Activated CD4-positive, CD25-positive, alpha-beta regulatory T cell treated with anti-CD3 and anti-CD28 coated beads, Interleukin-2, amount 50 U/mL, for 24 hours (primary cell): ENCODE measurements at regions not wholly inside any gene's neighbourhood (a gene's known extent, or its start where the extent isn't known, plus 50 kb on each side); places are given as distances from the start of the nearest gene placed in this dataset.
"Not testable (repeated sequence)": the region's sequence is repeated elsewhere in the genome, so short reads cannot be mapped to it uniquely, and the experiment has no call there.

ENCODE experiments used
- ATAC-seq, 2 donors: fragments of 150-1000 bp; cut with Tn5 transposase; one replicate each; pipeline ENCODE4 v1.10.0; 2021; ENCODE audit warnings: mild to moderate bottlenecking in 1 of 2, moderate library complexity in 1 of 2

- ATAC-seq = no peak
Observed at GRCh38 chr10:114872519-114873087, 51.0 kb downstream of the FHIP2A start.

- peak in 1 of 2 donors; percentile 27 for ATAC-seq
Observed at GRCh38 chr10:114874827-114875411, 53.3 kb downstream of the FHIP2A start.

GRCh38 chr10:114875590-114876081 is 54.1 kb downstream of the FHIP2A start:
- not testable (repeated sequence) for ATAC-seq

GRCh38 chr10:114876169-114876568 is 54.6 kb downstream of the FHIP2A start:
- no peak for ATAC-seq

GRCh38 chr10:114876602-114877300 is 55.2 kb downstream of the FHIP2A start:
- peak in 1 of 2 donors; percentile 43 for ATAC-seq

- ATAC-seq = no peak
Observed at GRCh38 chr10:114877301-114877644, 55.7 kb downstream of the FHIP2A start.

GRCh38 chr10:114879093-114879492 is 57.5 kb downstream of the FHIP2A start:
- ATAC-seq = no peak

GRCh38 chr10:114879541-114880158 is 58.1 kb downstream of the FHIP2A start:
- no peak for ATAC-seq

GRCh38 chr10:114881417-114881816 is 56.6 kb upstream of the TRUB1 start:
- no peak for ATAC-seq

GRCh38 chr10:114881901-114882300 is 56.1 kb upstream of the TRUB1 start:
- ATAC-seq = no peak

- ATAC-seq = no peak
Observed at GRCh38 chr10:114885443-114885842, 52.6 kb upstream of the TRUB1 start.
